Vagina (tissue), 2 donors: ENCODE measurements at regions not wholly inside any gene's neighbourhood (a gene's known extent, or its start where the extent isn't known, plus 50 kb on each side); places are given as distances from the start of the nearest gene placed in this dataset.

Experiments used
- DNase-seq, 2 donors: peaks; one replicate each; pipeline ENCODE4 v3.0.0-alpha.2; 2017; ENCODE audit errors: extremely low spot score in 2 of 2
- H3K27ac ChIP-seq: fragments of 200-600 bp; sonication (generic); one replicate; pipeline ENCODE4 v1.5.1; 2019
- H3K27me3 ChIP-seq: fragments of 200-600 bp; sonication (generic); one replicate; pipeline ENCODE4 v1.5.1; 2019
- H3K36me3 ChIP-seq, 2 donors: fragments of 200-600 bp; sonication (generic); one replicate each; pipeline ENCODE4 v1.5.1; 2017 to 2019
- H3K4me1 ChIP-seq: fragments of 200-600 bp; sonication (generic); one replicate; pipeline ENCODE4 v1.5.1; 2019
- H3K4me3 ChIP-seq, 2 donors: fragments of 200-600 bp; sonication (generic); 1 replicate in 1 of 2; 2 replicates in 1 of 2; pipeline ENCODE4 v1.5.1; 2016 to 2019
- H3K9me3 ChIP-seq: fragments of 200-600 bp; sonication (generic); one replicate; pipeline ENCODE4 v1.5.1; 2019
- CTCF ChIP-seq, 3 experiments: fragments of 450-650 bp in 2 of 3; fragments of 200-600 bp in 1 of 3; sonication (generic) in 1 of 3; IDR thresholded peaks; one replicate each; pipeline ENCODE4 v1.5.1; 2017 to 2019; ENCODE audit warnings: antibody characterized with exemption in 3 of 3, mild to moderate bottlenecking in 2 of 3, moderate library complexity in 2 of 3
- POLR2A ChIP-seq, 2 donors: fragments of 450-650 bp; IDR thresholded peaks; one replicate each; pipeline ENCODE4 v1.6.1; 2017; ENCODE audit warnings: antibody characterized with exemption in 2 of 2, mild to moderate bottlenecking in 2 of 2, moderate library complexity in 2 of 2
- POLR2AphosphoS5 ChIP-seq, 2 donors: sonication (generic); formaldehyde crosslinking; IDR thresholded peaks; one replicate each; pipeline ENCODE4 v1.9.0; 2017; ENCODE audit warnings: antibody characterized with exemption in 2 of 2, mild to moderate bottlenecking in 2 of 2, low read depth in 1 of 2; ENCODE audit not compliant: insufficient read depth in 1 of 2
- intact Hi-C: fragments of 100-400 bp; cut with DNase I; formaldehyde crosslinking; loops from one replicate; pipeline ENCODE4 v1.15.1; 2023

- Histone ChIP-seq H3K27ac (no peak overlapping the region), H3K4me3 (no peak overlapping the region), H3K9me3 (no peaks in the 10 kb centered on the region), H3K4me1 (no peaks in the 10 kb centered on the region), H3K36me3 (no peaks in the 10 kb centered on the region), H3K27me3 (no peaks in the 10 kb centered on the region)
- no peak for DNase-seq
- TF ChIP-seq POLR2AphosphoS5 (IDR thresholded peaks at IDR 0.05; ENCODE audit: insufficient read depth in 1 of 2, low read depth in 1 of 2), result no peak
- no peak for TF ChIP-seq POLR2A (IDR thresholded peaks at IDR 0.05)
- no peak for TF ChIP-seq CTCF (IDR thresholded peaks at IDR 0.05)
- intact Hi-C loops, result no loop called here
These were observed 436.6 kb downstream of the IRS1 start for GRCh38 chr2:226362980-226363379.

DNA sequence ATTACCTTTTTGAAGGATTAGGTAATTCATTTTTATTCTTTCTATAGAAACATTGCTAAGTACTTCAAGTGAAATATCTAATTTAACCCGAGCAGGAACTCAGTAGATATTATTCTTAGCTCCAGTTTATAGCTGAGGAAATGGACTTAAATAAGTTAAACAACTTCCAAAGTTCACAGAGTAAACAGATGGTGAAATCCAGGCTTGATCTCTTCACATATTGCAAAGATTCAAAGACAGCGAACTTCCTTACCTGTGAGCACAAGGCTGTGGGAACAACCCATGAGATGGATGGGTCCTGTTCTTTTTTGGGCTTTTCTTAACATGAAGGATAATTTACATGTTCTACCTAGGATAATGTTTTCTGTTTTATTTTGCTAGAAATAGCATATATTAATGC lies 439.0 kb downstream of the IRS1 start:
- Histone ChIP-seq H3K9me3 (no peaks in the 10 kb centered on the region), H3K27me3 (no peaks in the 10 kb centered on the region), H3K36me3 (no peaks in the 10 kb centered on the region), H3K4me1 (no peaks in the 10 kb centered on the region), H3K4me3 (no peak overlapping the region), H3K27ac (no peak overlapping the region)
- DNase-seq, result no peak
- intact Hi-C loops, result no loop called here
- TF ChIP-seq POLR2A (IDR thresholded peaks at IDR 0.05), result no peak

- Histone ChIP-seq H3K9me3 (no peaks in the 10 kb centered on the region), H3K36me3 (no peaks in the 10 kb centered on the region), H3K4me3 (no peak overlapping the region), H3K27me3 (no peaks in the 10 kb centered on the region), H3K4me1 (no peaks in the 10 kb centered on the region), H3K27ac (no peak overlapping the region)
- no peak for DNase-seq
- intact Hi-C loops, result no loop called here
- TF ChIP-seq POLR2A (IDR thresholded peaks at IDR 0.05), result no peak
- TF ChIP-seq CTCF (IDR thresholded peaks at IDR 0.05), result no peak
- no peak for TF ChIP-seq POLR2AphosphoS5 (IDR thresholded peaks at IDR 0.05; ENCODE audit: insufficient read depth in 1 of 2, low read depth in 1 of 2)
These were observed 440.9 kb downstream of the IRS1 start for GRCh38 chr2:226358688-226359087.

GRCh38 chr2:226357816-226358215 lies 441.8 kb downstream of the IRS1 start:
- Histone ChIP-seq H3K27ac (no peak overlapping the region), H3K4me3 (no peak overlapping the region), H3K4me1 (no peaks in the 10 kb centered on the region), H3K9me3 (no peaks in the 10 kb centered on the region), H3K36me3 (no peaks in the 10 kb centered on the region), H3K27me3 (no peaks in the 10 kb centered on the region)
- intact Hi-C loops, result no loop called here
- TF ChIP-seq POLR2AphosphoS5 (IDR thresholded peaks at IDR 0.05; ENCODE audit: insufficient read depth in 1 of 2, low read depth in 1 of 2) (no peak), POLR2A (IDR thresholded peaks at IDR 0.05) (no peak), CTCF (IDR thresholded peaks at IDR 0.05) (no peak)
- no peak for DNase-seq

DNA sequence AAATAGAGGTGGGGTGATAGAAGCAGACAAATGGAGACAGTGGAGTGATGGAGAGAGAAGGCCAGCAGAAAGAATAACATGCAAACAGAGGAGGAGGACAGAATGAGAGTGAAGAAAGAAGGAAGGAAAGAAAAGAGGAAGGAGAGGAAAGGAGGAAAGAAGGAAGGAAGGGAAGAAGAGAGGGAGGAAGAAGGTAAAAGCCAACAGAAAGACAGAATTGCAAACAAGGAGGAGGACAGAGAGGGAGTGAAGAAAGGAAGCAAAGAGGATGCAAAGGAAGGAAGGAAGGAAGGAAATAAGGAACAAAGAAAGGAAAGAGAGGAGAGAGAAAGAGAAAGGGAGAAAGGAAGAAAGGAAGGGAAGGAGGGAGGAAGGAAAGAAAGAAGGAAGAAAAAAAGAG lies 444.0 kb downstream of the IRS1 start:
- H3K36me3 ChIP-seq, result no peaks in the 10 kb centered on the region
- no peak for DNase-seq
- no peaks in the 10 kb centered on the region for H3K27me3 ChIP-seq
- H3K4me3 ChIP-seq, result no peak overlapping the region
- no peaks in the 10 kb centered on the region for H3K4me1 ChIP-seq
- intact Hi-C loops, result no loop called here
- TF ChIP-seq POLR2A (IDR thresholded peaks at IDR 0.05), result no peak
- TF ChIP-seq CTCF (IDR thresholded peaks at IDR 0.05), result no peak
- no peak for TF ChIP-seq POLR2AphosphoS5 (IDR thresholded peaks at IDR 0.05; ENCODE audit: insufficient read depth in 1 of 2, low read depth in 1 of 2)
- H3K27ac ChIP-seq, result no peak overlapping the region
- H3K9me3 ChIP-seq, result no peaks in the 10 kb centered on the region

DNA sequence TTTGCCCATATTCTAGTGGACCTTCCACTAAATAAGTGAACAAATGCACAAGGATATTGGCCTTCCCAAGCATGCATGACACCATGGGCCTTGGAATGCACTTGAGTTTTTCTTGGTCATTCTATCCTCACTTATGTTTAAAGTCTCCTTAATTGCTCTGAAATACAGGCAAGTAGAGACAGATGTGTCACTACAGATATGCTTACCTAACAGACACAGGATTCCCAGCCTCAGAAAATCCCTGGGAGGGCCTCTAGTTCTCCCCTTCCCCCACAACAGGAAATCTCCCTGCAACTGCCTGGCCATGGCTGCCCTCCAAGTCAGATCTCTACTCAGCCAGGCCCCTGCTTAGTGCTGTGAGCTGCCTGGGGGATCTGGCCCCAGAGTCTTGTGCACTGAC lies 445.2 kb downstream of the IRS1 start:
- no peaks in the 10 kb centered on the region for H3K4me1 ChIP-seq
- H3K4me3 ChIP-seq, result no peak overlapping the region
- no peak for DNase-seq
- H3K36me3 ChIP-seq, result no peaks in the 10 kb centered on the region
- intact Hi-C loops, result no loop called here
- H3K27ac ChIP-seq, result no peak overlapping the region
- TF ChIP-seq CTCF (IDR thresholded peaks at IDR 0.05), result no peak
- TF ChIP-seq POLR2A (IDR thresholded peaks at IDR 0.05), result no peak
- TF ChIP-seq POLR2AphosphoS5 (IDR thresholded peaks at IDR 0.05; ENCODE audit: insufficient read depth in 1 of 2, low read depth in 1 of 2), result no peak
- no peaks in the 10 kb centered on the region for H3K9me3 ChIP-seq
- no peaks in the 10 kb centered on the region for H3K27me3 ChIP-seq
